Prostate gland (tissue), 2 donors: ENCODE measurements at regions not wholly inside any gene's neighbourhood (a gene's known extent, or its start where the extent isn't known, plus 50 kb on each side); places are given as distances from the start of the nearest gene placed in this dataset.

Experiments
- DNase-seq: peaks from one replicate; pipeline ENCODE4 v3.0.0-alpha.2; 2019; ENCODE audit warnings: low spot score
- H3K27ac ChIP-seq, 2 donors: fragments of 200-600 bp; sonication (generic); 2 replicates each; pipeline ENCODE4 v1.5.1; 2017 to 2019
- H3K27me3 ChIP-seq: fragments of 200-600 bp; sonication (generic); replicated peaks from 2 replicates; pipeline ENCODE4 v1.5.1; 2019; ENCODE audit not compliant: insufficient read depth
- H3K36me3 ChIP-seq, 2 donors: fragments of 200-600 bp; sonication (generic); 1 replicate in 1 of 2; 2 replicates in 1 of 2; pipeline versions ENCODE4 v1.5.1 to v1.8.1; 2017 to 2019
- H3K4me1 ChIP-seq: fragments of 200-600 bp; sonication (generic); replicated peaks from 2 replicates; pipeline ENCODE4 v1.5.1; 2019
- H3K4me3 ChIP-seq, 2 donors: fragments of 200-600 bp; sonication (generic); 2 replicates each; pipeline ENCODE4 v1.5.1; 2017 to 2019
- H3K9me3 ChIP-seq: fragments of 200-600 bp; sonication (generic); 2 replicates; pipeline ENCODE4 v1.5.1; 2017
- CTCF ChIP-seq, 4 experiments: fragments of 200-600 bp in 2 of 4; fragments of 450-650 bp in 2 of 4; sonication (generic) in 2 of 4; IDR thresholded peaks; 1 replicate in 3 of 4; 2 replicates in 1 of 4; pipeline ENCODE4 v1.5.1; 2016 to 2019; ENCODE audit warnings: antibody characterized with exemption in 4 of 4, mild to moderate bottlenecking in 2 of 4, moderate library complexity in 2 of 4
- POLR2A ChIP-seq: fragments of 450-650 bp; IDR thresholded peaks from one replicate; pipeline ENCODE4 v1.6.1; 2016; ENCODE audit warnings: antibody characterized with exemption, mild to moderate bottlenecking
- POLR2AphosphoS5 ChIP-seq: sonication (generic); formaldehyde crosslinking; IDR thresholded peaks from one replicate; pipeline ENCODE4 v1.6.1; 2017; ENCODE audit warnings: antibody characterized with exemption
- WGBS: methylation state at CpG from one replicate; pipeline ENCODE4 v1.1.5; 2018; 5-methylcytosine and 5-hydroxymethylcytosine counted together
- intact Hi-C: fragments of 100-400 bp; cut with DNase I; formaldehyde crosslinking; loops from one replicate; pipeline ENCODE4 v1.14.2; 2022

DNA sequence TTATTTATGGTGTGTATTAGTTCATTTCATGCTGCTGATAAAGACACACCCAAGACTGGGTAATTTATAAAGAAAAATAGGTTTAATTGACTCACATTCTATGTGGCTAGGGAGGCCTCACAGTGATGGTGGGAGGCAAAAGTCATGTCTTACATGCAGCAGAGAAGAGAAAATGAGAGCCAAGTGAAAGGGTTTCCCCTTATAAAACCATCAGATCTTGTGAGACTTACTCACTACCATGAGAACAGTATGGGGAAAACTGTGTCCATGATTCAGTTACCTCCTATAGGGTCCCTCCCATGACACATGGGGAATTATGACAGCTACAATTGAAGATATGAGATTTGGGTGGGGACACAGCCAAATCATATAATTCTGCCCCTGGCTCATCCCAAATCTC lies 150.0 kb upstream of the AHI1 start:
- H3K36me3 ChIP-seq: no peaks in the 10 kb centered on the region
- no peak for DNase-seq
- intact Hi-C loops: no loop called here
- no peak overlapping the region for H3K27ac ChIP-seq
- H3K4me1 ChIP-seq: no peaks in the 10 kb centered on the region
- H3K27me3 ChIP-seq: no peaks in the 10 kb centered on the region
- H3K9me3 ChIP-seq: no peaks in the 10 kb centered on the region
- TF ChIP-seq CTCF (IDR thresholded peaks at IDR 0.05): no peak
- no peak for TF ChIP-seq POLR2AphosphoS5
- no peak for TF ChIP-seq POLR2A
- no peak overlapping the region for H3K4me3 ChIP-seq

GRCh38 chr6:135651964-135652755 lies 154.6 kb upstream of the AHI1 start:
- TF ChIP-seq CTCF (IDR thresholded peaks at IDR 0.05): no peak
- no peak for TF ChIP-seq POLR2A
- TF ChIP-seq POLR2AphosphoS5: no peak
- H3K36me3 ChIP-seq: no peaks in the 10 kb centered on the region
- H3K27ac ChIP-seq: no peak overlapping the region
- H3K27me3 ChIP-seq: no peaks in the 10 kb centered on the region
- no peaks in the 10 kb centered on the region for H3K9me3 ChIP-seq
- WGBS: 71% methylated on average over 7 of the region's 7 CpGs
- no peak overlapping the region for H3K4me3 ChIP-seq
- no peak for DNase-seq
- no peaks in the 10 kb centered on the region for H3K4me1 ChIP-seq
- intact Hi-C loops: no loop called here

DNA sequence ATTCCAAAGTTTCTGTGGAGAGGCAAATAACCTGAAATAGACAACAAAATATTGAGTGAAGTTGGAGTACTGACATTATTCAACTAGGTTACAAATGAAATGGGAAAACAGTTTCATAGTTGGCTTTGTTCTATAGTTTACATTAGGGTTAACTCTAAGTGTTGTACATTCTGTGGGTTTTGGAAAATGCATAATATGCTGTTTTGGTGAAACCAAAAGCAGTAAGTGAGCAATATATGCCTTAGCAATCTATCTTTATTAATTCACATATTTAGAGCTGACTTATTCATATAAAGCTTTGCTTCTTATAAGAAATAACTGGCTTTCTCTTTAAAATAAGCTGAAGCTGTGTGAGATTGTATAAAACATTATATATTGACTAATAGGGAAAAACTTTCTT lies 157.5 kb upstream of the AHI1 start:
- intact Hi-C loops: no loop called here
- no peaks in the 10 kb centered on the region for H3K4me1 ChIP-seq
- no peak for DNase-seq
- TF ChIP-seq POLR2A: no peak
- TF ChIP-seq POLR2AphosphoS5: no peak
- no peak for TF ChIP-seq CTCF (IDR thresholded peaks at IDR 0.05)
- no peaks in the 10 kb centered on the region for H3K9me3 ChIP-seq
- no peak overlapping the region for H3K4me3 ChIP-seq
- no peaks in the 10 kb centered on the region for H3K36me3 ChIP-seq
- no peak overlapping the region for H3K27ac ChIP-seq
- no peaks in the 10 kb centered on the region for H3K27me3 ChIP-seq

DNA sequence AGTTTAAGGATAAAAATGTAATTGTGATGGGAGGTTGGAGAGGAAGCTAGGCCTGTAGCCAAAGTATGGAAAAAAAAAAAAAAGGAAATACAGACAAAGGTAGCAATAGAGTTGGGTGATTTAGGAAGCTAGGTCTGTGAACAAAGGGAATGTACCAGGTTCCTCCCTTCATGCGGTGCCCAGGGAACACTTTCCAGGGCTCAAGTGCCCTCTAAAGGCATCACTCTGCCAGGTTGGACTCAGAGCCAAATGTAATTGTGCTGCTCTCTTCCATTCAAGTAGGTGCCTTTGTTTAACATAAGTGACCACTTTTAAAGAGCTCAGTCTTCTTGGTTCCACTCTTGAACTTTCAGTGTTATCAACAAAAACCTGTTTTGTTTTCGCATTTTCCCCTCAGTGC lies 159.7 kb upstream of the AHI1 start:
- no peaks in the 10 kb centered on the region for H3K9me3 ChIP-seq
- WGBS: 91% methylated on average over 2 of the region's 2 CpGs
- H3K27ac ChIP-seq: no peak overlapping the region
- H3K4me3 ChIP-seq: no peak overlapping the region
- H3K4me1 ChIP-seq: no peaks in the 10 kb centered on the region
- TF ChIP-seq POLR2AphosphoS5 (no peak), CTCF (IDR thresholded peaks at IDR 0.05) (no peak), POLR2A (no peak)
- intact Hi-C loops: no loop called here
- H3K36me3 ChIP-seq: no peaks in the 10 kb centered on the region
- DNase-seq: no peak
- no peaks in the 10 kb centered on the region for H3K27me3 ChIP-seq

DNA sequence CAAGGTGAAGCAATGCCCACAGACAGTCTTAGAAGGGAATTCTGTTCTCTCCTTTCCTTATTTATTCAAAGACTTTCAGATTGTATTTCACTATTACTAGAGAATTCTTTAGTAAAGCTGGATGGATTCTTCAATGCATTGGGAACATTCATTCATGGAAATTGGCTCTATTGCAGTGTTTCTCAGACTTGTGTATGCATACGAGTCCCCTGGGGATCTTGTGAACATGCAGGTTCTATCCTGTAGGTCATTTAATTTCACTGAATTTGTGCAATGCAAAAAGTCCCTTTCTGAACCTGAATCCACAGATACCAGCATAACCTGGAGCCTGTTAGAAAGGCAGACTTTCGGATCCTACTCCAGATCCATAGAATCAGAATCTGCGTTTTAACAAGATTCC lies 160.9 kb upstream of the AHI1 start:
- no peak overlapping the region for H3K4me3 ChIP-seq
- 89% methylated on average over 3 of the region's 3 CpGs for WGBS
- no peak for DNase-seq
- H3K9me3 ChIP-seq: no peaks in the 10 kb centered on the region
- intact Hi-C loops: no loop called here
- H3K4me1 ChIP-seq: no peaks in the 10 kb centered on the region
- H3K27ac ChIP-seq: no peak overlapping the region
- no peaks in the 10 kb centered on the region for H3K27me3 ChIP-seq
- TF ChIP-seq POLR2AphosphoS5 (no peak), CTCF (IDR thresholded peaks at IDR 0.05) (no peak), POLR2A (no peak)
- H3K36me3 ChIP-seq: no peaks in the 10 kb centered on the region
